Activated T-helper 17 cell treated with anti-CD3 and anti-CD28 coated beads, Interleukin-2, amount 50 U/mL, for 72 hours (primary cell): ENCODE measurements at regions not wholly inside any gene's neighbourhood (a gene's known extent, or its start where the extent isn't known, plus 50 kb on each side); places are given as distances from the start of the nearest gene placed in this dataset.

Experiments
- ATAC-seq: fragments of 150-1000 bp; cut with Tn5 transposase; replicated peaks from 2 replicates; pipeline ENCODE4 v1.10.0; 2021; ENCODE audit warnings: mild to moderate bottlenecking, moderate library complexity
- H3K27ac Mint-ChIP-seq: one replicate; pipeline ENCODE4 v1.8.0; 2022; ENCODE audit warnings: mixed read lengths
- H3K27me3 Mint-ChIP-seq: one replicate; pipeline ENCODE4 v1.8.0; 2022; ENCODE audit warnings: mixed read lengths
- H3K36me3 Mint-ChIP-seq: one replicate; pipeline ENCODE4 v1.8.0; 2022; ENCODE audit warnings: low read depth, mild to moderate bottlenecking, mixed read lengths
- H3K4me1 Mint-ChIP-seq: one replicate; pipeline ENCODE4 v1.8.0; 2022; ENCODE audit warnings: mixed read lengths
- H3K4me3 Mint-ChIP-seq: one replicate; pipeline ENCODE4 v1.8.0; 2022; ENCODE audit warnings: mild to moderate bottlenecking, mixed read lengths
- H3K9me3 Mint-ChIP-seq: one replicate; pipeline ENCODE4 v1.8.0; 2022; ENCODE audit warnings: mixed read lengths

- H3K36me3 Mint-ChIP-seq: no peaks in the 10 kb centered on the region
- no peak overlapping the region for H3K27ac Mint-ChIP-seq
- no peak for ATAC-seq
- no peaks in the 10 kb centered on the region for H3K4me1 Mint-ChIP-seq
- no peaks in the 10 kb centered on the region for H3K27me3 Mint-ChIP-seq
- H3K4me3 Mint-ChIP-seq: no peak overlapping the region
- no peaks in the 10 kb centered on the region for H3K9me3 Mint-ChIP-seq
Measured at GRCh38 chr1:81435175-81435574, 365.6 kb upstream of the ADGRL2 start.

- no peaks in the 10 kb centered on the region for H3K4me1 Mint-ChIP-seq
- H3K27ac Mint-ChIP-seq: no peak overlapping the region
- H3K4me3 Mint-ChIP-seq: no peak overlapping the region
- no peaks in the 10 kb centered on the region for H3K27me3 Mint-ChIP-seq
- H3K36me3 Mint-ChIP-seq: no peaks in the 10 kb centered on the region
- ATAC-seq: no peak
- no peaks in the 10 kb centered on the region for H3K9me3 Mint-ChIP-seq
Measured at GRCh38 chr1:81433676-81434075, 367.1 kb upstream of the ADGRL2 start.

- Mint-ChIP-seq H3K4me3 (no peak overlapping the region), H3K4me1 (no peaks in the 10 kb centered on the region), H3K27ac (no peak overlapping the region), H3K27me3 (no peaks in the 10 kb centered on the region), H3K36me3 (no peaks in the 10 kb centered on the region), H3K9me3 (no peaks in the 10 kb centered on the region)
- no peak for ATAC-seq
Measured at GRCh38 chr1:81432654-81433109, 368.1 kb upstream of the ADGRL2 start.

GRCh38 chr1:81432059-81432458 is 368.7 kb upstream of the ADGRL2 start:
- ATAC-seq: no peak
- Mint-ChIP-seq H3K27ac (no peak overlapping the region), H3K4me3 (no peak overlapping the region), H3K9me3 (peaks cover 2% of the 10 kb centered on the region), H3K36me3 (no peaks in the 10 kb centered on the region), H3K27me3 (no peaks in the 10 kb centered on the region), H3K4me1 (no peaks in the 10 kb centered on the region)

DNA sequence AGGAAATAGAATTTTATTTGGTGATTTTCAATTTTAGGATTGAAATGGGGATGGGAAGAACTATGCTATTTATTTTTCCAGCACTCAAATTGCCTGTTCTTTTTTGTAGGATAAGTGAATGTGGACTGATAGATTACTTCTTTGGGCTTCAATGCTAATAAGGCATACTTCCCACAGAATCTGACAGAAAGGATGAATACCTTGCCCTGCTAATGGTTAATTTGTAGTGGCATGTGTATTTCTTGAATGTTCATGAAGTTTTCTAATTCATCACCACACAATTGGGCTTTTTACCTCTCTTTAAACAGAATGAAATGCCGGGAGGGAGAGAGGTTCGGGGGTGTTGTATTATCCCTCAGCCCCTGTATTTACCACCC is 369.1 kb upstream of the ADGRL2 start:
- no peak for ATAC-seq
- H3K27me3 Mint-ChIP-seq: no peaks in the 10 kb centered on the region
- no peaks in the 10 kb centered on the region for H3K4me1 Mint-ChIP-seq
- no peak overlapping the region for H3K4me3 Mint-ChIP-seq
- H3K27ac Mint-ChIP-seq: no peak overlapping the region
- H3K9me3 Mint-ChIP-seq: peaks cover 4% of the 10 kb centered on the region
- H3K36me3 Mint-ChIP-seq: no peaks in the 10 kb centered on the region

DNA sequence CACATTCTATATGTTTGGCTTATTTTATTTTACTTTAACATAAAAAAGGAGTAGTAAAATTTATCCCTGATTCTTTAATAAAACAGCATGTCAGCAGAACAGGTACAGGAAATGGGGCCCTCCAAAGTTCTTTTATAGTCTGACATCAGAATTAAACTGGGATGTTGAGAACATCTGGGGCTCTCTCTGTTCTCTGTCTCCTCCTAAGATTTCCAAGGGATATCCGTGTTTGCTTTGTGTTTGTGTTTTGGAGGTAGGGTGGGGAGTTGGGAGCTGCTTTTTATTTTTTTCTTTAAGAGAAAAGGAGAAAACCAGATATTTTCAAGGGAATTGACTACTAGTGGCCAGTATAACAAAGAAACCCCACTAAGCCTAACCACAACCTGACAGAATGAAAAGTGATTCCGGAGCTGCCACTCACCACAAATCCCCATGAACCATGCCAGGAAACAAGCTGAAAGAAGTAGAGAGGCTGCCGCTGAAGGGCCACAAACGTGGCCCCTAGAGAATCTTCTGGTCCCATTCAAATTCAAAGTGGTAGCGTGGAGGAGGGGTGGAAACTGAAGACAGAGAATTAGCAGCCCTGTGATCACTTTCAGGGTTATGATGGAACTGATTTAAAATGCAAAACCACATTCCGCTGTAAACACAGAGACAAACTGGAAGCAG is 369.6 kb upstream of the ADGRL2 start:
- no peak overlapping the region for H3K4me3 Mint-ChIP-seq
- H3K4me1 Mint-ChIP-seq: no peaks in the 10 kb centered on the region
- no peak overlapping the region for H3K27ac Mint-ChIP-seq
- ATAC-seq: no peak
- no peaks in the 10 kb centered on the region for H3K36me3 Mint-ChIP-seq
- H3K27me3 Mint-ChIP-seq: no peaks in the 10 kb centered on the region
- H3K9me3 Mint-ChIP-seq: peaks cover 4% of the 10 kb centered on the region

GRCh38 chr1:81430236-81430938 is 370.3 kb upstream of the ADGRL2 start:
- ATAC-seq: no peak
- H3K4me1 Mint-ChIP-seq: no peaks in the 10 kb centered on the region
- H3K27me3 Mint-ChIP-seq: no peaks in the 10 kb centered on the region
- H3K4me3 Mint-ChIP-seq: no peak overlapping the region
- H3K36me3 Mint-ChIP-seq: no peaks in the 10 kb centered on the region
- peaks cover 4% of the 10 kb centered on the region for H3K9me3 Mint-ChIP-seq
- H3K27ac Mint-ChIP-seq: no peak overlapping the region

DNA sequence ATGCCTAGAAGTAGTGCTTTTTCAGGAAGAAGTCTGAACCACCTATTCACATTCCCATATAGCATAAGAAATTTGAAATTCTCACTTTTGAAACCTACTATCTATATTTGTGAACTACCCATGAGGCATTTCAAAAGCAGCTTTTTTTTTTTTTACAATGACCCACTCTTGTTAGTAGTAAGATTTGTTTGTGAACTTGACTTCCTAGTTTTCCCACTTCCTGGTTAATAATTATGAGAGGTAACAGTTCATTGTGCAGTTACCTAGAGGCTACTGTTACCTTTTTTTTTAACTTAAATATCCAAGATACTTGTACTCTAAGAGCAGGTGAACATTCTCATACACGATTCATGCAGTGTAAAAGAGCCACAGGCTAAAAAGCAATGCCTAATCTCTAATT is 371.7 kb upstream of the ADGRL2 start:
- Mint-ChIP-seq H3K36me3 (no peaks in the 10 kb centered on the region), H3K27ac (no peak overlapping the region), H3K4me1 (no peaks in the 10 kb centered on the region), H3K9me3 (peaks cover 4% of the 10 kb centered on the region), H3K27me3 (no peaks in the 10 kb centered on the region), H3K4me3 (no peak overlapping the region)
- ATAC-seq: no peak

DNA sequence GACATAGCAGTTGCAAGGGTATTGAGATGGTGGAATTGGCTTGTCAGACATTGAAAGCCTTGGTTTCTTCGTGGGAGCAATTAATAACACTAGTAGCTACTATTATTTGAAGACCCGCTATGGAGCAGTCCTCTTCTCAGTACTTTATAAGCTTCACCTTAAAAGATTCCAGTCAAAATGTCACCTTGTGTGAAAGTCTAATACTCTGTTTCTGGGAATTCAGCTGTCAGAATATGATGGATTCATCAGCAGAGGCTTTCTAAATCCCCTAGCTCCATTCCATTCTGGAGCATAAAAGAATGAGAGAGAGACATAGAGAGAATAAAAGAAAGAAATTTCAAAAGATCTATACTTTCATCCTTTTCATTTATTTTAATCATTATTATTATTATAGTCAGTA is 375.9 kb upstream of the ADGRL2 start:
- Mint-ChIP-seq H3K4me3 (no peak overlapping the region), H3K27ac (no peak overlapping the region), H3K27me3 (no peaks in the 10 kb centered on the region), H3K9me3 (peaks cover 4% of the 10 kb centered on the region), H3K4me1 (no peaks in the 10 kb centered on the region), H3K36me3 (no peaks in the 10 kb centered on the region)
- ATAC-seq: no peak

GRCh38 chr1:81424061-81424460 is 376.7 kb upstream of the ADGRL2 start:
- H3K27ac Mint-ChIP-seq: no peak overlapping the region
- peaks cover 4% of the 10 kb centered on the region for H3K9me3 Mint-ChIP-seq
- H3K36me3 Mint-ChIP-seq: no peaks in the 10 kb centered on the region
- no peaks in the 10 kb centered on the region for H3K4me1 Mint-ChIP-seq
- no peak overlapping the region for H3K4me3 Mint-ChIP-seq
- ATAC-seq: no peak
- H3K27me3 Mint-ChIP-seq: no peaks in the 10 kb centered on the region

GRCh38 chr1:81420760-81421159 is 380.0 kb upstream of the ADGRL2 start:
- no peak for ATAC-seq

DNA sequence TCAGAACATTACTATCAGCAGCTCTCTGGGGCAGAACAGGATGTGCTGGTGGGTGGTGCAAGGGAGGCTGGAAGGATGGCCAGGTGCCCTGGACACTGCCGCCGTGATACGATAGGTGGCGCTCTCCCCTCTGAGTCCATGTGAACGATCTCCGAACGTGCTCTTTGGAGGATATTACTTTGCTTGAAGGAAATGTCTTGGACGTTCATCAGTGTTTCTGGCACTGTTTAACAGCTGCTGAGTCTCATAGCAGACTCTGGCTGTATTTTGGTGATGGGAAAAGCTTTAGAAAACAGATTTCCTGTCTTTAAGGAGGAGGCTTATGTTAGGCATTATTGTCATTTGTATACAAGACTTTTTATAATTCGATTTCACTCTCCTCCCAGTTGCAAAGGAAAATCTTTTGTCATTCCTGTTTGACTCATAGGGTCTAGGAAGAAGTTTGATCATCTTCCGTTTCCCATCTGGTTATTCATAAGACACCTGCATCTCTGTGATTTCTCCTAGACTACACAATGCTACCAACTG is 386.2 kb upstream of the ADGRL2 start:
- Mint-ChIP-seq H3K36me3 (no peaks in the 10 kb centered on the region), H3K27ac (no peak overlapping the region), H3K4me1 (no peaks in the 10 kb centered on the region), H3K4me3 (no peak overlapping the region), H3K27me3 (no peaks in the 10 kb centered on the region), H3K9me3 (no peaks in the 10 kb centered on the region)
- ATAC-seq: no peak

More at GRCh38 chr1:81420760-81421159, 380.0 kb upstream of the ADGRL2 start:
- Mint-ChIP-seq H3K4me3 (no peak overlapping the region), H3K27me3 (no peaks in the 10 kb centered on the region), H3K4me1 (no peaks in the 10 kb centered on the region), H3K9me3 (no peaks in the 10 kb centered on the region), H3K27ac (no peak overlapping the region), H3K36me3 (no peaks in the 10 kb centered on the region)

GRCh38 chr1:81412954-81413353 is 387.8 kb upstream of the ADGRL2 start:
- no peaks in the 10 kb centered on the region for H3K9me3 Mint-ChIP-seq
- ATAC-seq: no peak
- no peaks in the 10 kb centered on the region for H3K36me3 Mint-ChIP-seq
- no peaks in the 10 kb centered on the region for H3K4me1 Mint-ChIP-seq
- H3K27me3 Mint-ChIP-seq: no peaks in the 10 kb centered on the region
- H3K27ac Mint-ChIP-seq: no peak overlapping the region
- no peak overlapping the region for H3K4me3 Mint-ChIP-seq

DNA sequence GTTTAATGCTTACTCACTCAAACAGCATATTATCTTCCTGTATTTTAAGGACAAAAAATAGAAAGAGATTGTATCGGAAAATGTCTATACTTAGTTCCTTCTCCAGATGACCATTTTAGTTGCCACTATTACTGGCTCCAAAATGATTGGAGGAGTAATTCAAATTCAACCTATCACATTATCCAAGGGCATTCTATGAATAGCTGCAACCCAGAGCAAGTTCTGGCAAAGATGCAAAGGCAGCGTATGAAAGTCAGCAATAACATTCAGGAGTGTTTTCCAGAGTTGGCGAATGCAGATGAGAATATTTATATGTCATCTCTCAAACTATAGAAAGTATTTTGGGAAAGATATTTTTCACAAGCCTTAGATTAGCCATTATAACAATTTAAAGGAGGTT is 389.8 kb upstream of the ADGRL2 start:
- no peaks in the 10 kb centered on the region for H3K36me3 Mint-ChIP-seq
- no peak for ATAC-seq
- H3K4me1 Mint-ChIP-seq: no peaks in the 10 kb centered on the region
- no peak overlapping the region for H3K27ac Mint-ChIP-seq
- no peaks in the 10 kb centered on the region for H3K9me3 Mint-ChIP-seq
- no peaks in the 10 kb centered on the region for H3K27me3 Mint-ChIP-seq
- H3K4me3 Mint-ChIP-seq: no peak overlapping the region

- ATAC-seq: no peak
- no peak overlapping the region for H3K4me3 Mint-ChIP-seq
- no peaks in the 10 kb centered on the region for H3K36me3 Mint-ChIP-seq
- no peaks in the 10 kb centered on the region for H3K9me3 Mint-ChIP-seq
- H3K27me3 Mint-ChIP-seq: no peaks in the 10 kb centered on the region
- no peaks in the 10 kb centered on the region for H3K4me1 Mint-ChIP-seq
- no peak overlapping the region for H3K27ac Mint-ChIP-seq
Measured at GRCh38 chr1:81410351-81410750, 390.4 kb upstream of the ADGRL2 start.
